ENCODE measurements at regions not wholly inside any gene's neighbourhood (a gene's known extent, or its start where the extent isn't known, plus 50 kb on each side); places are given as distances from the start of the nearest gene placed in this dataset.
"Not testable (repeated sequence)": the region's sequence is repeated elsewhere in the genome, so short reads cannot be mapped to it uniquely, and the experiment has no call there.

- no peak for DNase-seq (ENCODE audit: extremely low spot score)
- CTCF ChIA-PET = interaction anchor here (1.5 kb wide), 1 partner anchor 36 kb away, joined by 3 read pairs; no protein-coding TSS in a partner anchor
- POLR2A ChIA-PET = no interaction called here
- TF ChIP-seq CTCF (IDR thresholded peaks at IDR 0.05; ENCODE audit: control extremely low read depth, extremely low read depth, low read depth, missing control alignments) = no peak
These were observed 554.8 kb downstream of the TBC1D32 start for GRCh38 chr6:120779441-120779840.

GRCh38 chr6:120775698-120776097 lies 558.6 kb downstream of the TBC1D32 start:
- no peak for TF ChIP-seq CTCF (IDR thresholded peaks at IDR 0.05; ENCODE audit: control extremely low read depth, extremely low read depth, low read depth, missing control alignments)
- CTCF ChIA-PET = no interaction called here
- DNase-seq (ENCODE audit: extremely low spot score) = no peak
- POLR2A ChIA-PET = no interaction called here

- CTCF ChIA-PET = no interaction called here
- no peak for TF ChIP-seq CTCF (IDR thresholded peaks at IDR 0.05; ENCODE audit: control extremely low read depth, extremely low read depth, low read depth, missing control alignments)
- DNase-seq (ENCODE audit: extremely low spot score) = no peak
- POLR2A ChIA-PET = no interaction called here
These were observed 560.0 kb downstream of the TBC1D32 start for GRCh38 chr6:120774275-120774674.

GRCh38 chr6:120771019-120771418 lies 563.3 kb downstream of the TBC1D32 start:
- ChIA-PET POLR2A (no interaction called here), CTCF (no interaction called here)
- no peak for TF ChIP-seq CTCF (IDR thresholded peaks at IDR 0.05; ENCODE audit: control extremely low read depth, extremely low read depth, low read depth, missing control alignments)
- DNase-seq (ENCODE audit: extremely low spot score) = no peak

- no peak for DNase-seq (ENCODE audit: extremely low spot score)
- TF ChIP-seq CTCF (IDR thresholded peaks at IDR 0.05; ENCODE audit: control extremely low read depth, extremely low read depth, low read depth, missing control alignments) = no peak
- ChIA-PET CTCF (interaction anchor here (1.0 kb wide), 1 partner anchor 31 kb away, joined by 3 read pairs; no protein-coding TSS in a partner anchor), POLR2A (no interaction called here)
These were observed 570.0 kb downstream of the TBC1D32 start for GRCh38 chr6:120764312-120764711.

GRCh38 chr6:120759570-120759969 lies 574.7 kb downstream of the TBC1D32 start:
- DNase-seq (ENCODE audit: extremely low spot score) = no peak
- CTCF ChIA-PET = no interaction called here
- no peak for TF ChIP-seq CTCF (IDR thresholded peaks at IDR 0.05; ENCODE audit: control extremely low read depth, extremely low read depth, low read depth, missing control alignments)
- POLR2A ChIA-PET = no interaction called here

GRCh38 chr6:120748574-120748973 lies 585.7 kb downstream of the TBC1D32 start:
- CTCF ChIA-PET; DNase-seq (ENCODE audit: extremely low spot score); POLR2A ChIA-PET: not testable (repeated sequence)

Data from GM10248 (cell line).